Stimulated activated naive CD4-positive, alpha-beta T cell (primary cell): ENCODE measurements at regions not wholly inside any gene's neighbourhood (a gene's known extent, or its start where the extent isn't known, plus 50 kb on each side); places are given as distances from the start of the nearest gene placed in this dataset.
"Not testable (repeated sequence)": the region's sequence is repeated elsewhere in the genome, so short reads cannot be mapped to it uniquely, and the experiment has no call there.

ENCODE experiments used
- DNase-seq, 6 experiments: peaks; one replicate each; lab custom pipeline; 2025; lab: John Stamatoyannopoulos, UW

GRCh38 chr1:47594627-47595026 lies 156.8 kb downstream of the FOXD2 start:
- no peak for DNase-seq

GRCh38 chr1:47596328-47596727 lies 158.5 kb downstream of the FOXD2 start:
- DNase-seq: no peak

GRCh38 chr1:47598357-47598756 lies 160.5 kb downstream of the FOXD2 start:
- DNase-seq: no peak

- DNase-seq: no peak
These were observed 161.9 kb downstream of the FOXD2 start for GRCh38 chr1:47599777-47600176.

GRCh38 chr1:47602491-47602890 lies 164.6 kb downstream of the FOXD2 start:
- DNase-seq: not testable (repeated sequence)

- not testable (repeated sequence) for DNase-seq
These were observed 167.0 kb downstream of the FOXD2 start for GRCh38 chr1:47604869-47605268.

GRCh38 chr1:47608296-47608875 lies 170.5 kb downstream of the FOXD2 start:
- DNase-seq: no peak

GRCh38 chr1:47611992-47612391 lies 174.1 kb downstream of the FOXD2 start:
- DNase-seq: no peak

GRCh38 chr1:47612819-47613218 lies 175.0 kb downstream of the FOXD2 start:
- DNase-seq: no peak

- DNase-seq: no peak
These were observed 178.2 kb downstream of the FOXD2 start for GRCh38 chr1:47616036-47616435.

- no peak for DNase-seq
These were observed 179.1 kb downstream of the FOXD2 start for GRCh38 chr1:47616906-47617305.

- DNase-seq: no peak
These were observed 179.8 kb downstream of the FOXD2 start for GRCh38 chr1:47617381-47618221.

GRCh38 chr1:47618222-47618720 lies 180.4 kb downstream of the FOXD2 start:
- no peak for DNase-seq

GRCh38 chr1:47618830-47619229 lies 181.0 kb downstream of the FOXD2 start:
- no peak for DNase-seq

GRCh38 chr1:47621483-47621882 lies 183.6 kb downstream of the FOXD2 start:
- DNase-seq: no peak

GRCh38 chr1:47621977-47622376 lies 184.1 kb downstream of the FOXD2 start:
- no peak for DNase-seq

- no peak for DNase-seq
These were observed 185.1 kb downstream of the FOXD2 start for GRCh38 chr1:47622776-47623556.

- DNase-seq: no peak
These were observed 185.7 kb downstream of the FOXD2 start for GRCh38 chr1:47623557-47623940.

GRCh38 chr1:47624531-47624930 lies 186.7 kb downstream of the FOXD2 start:
- no peak for DNase-seq

- no peak for DNase-seq
These were observed 189.2 kb downstream of the FOXD2 start for GRCh38 chr1:47627016-47627415.

GRCh38 chr1:47627471-47628370 lies 189.9 kb downstream of the FOXD2 start:
- no peak for DNase-seq

- no peak for DNase-seq
These were observed 191.4 kb downstream of the FOXD2 start for GRCh38 chr1:47629201-47629600.
